H1 (cell line): ENCODE measurements at regions not wholly inside any gene's neighbourhood (a gene's known extent, or its start where the extent isn't known, plus 50 kb on each side); places are given as distances from the start of the nearest gene placed in this dataset.

Experiments
- CTCF ChIA-PET: fragments of 300-600 bp; sonication (Branson Sonifier 250); formaldehyde crosslinking; loops from one replicate; lab custom pipeline; 2021; ENCODE audit not compliant: partially characterized antibody; lab: Charles Lee
- POLR2A ChIA-PET: fragments of 300-600 bp; sonication (Branson Sonifier 250); formaldehyde crosslinking; loops from one replicate; lab custom pipeline; 2021; ENCODE audit warnings: inconsistent platforms; ENCODE audit not compliant: partially characterized antibody; lab: Charles Lee
- DNase-seq, 2 experiments: peaks; one replicate each; pipeline versions ENCODE4 v3.0.0 to v3.0.0-alpha.2; 2010 to 2022; ENCODE audit warnings: low spot score in 2 of 2, low read depth in 1 of 2, mixed read lengths in 1 of 2
- FAIRE-seq: peaks from 2 replicates; lab custom pipeline; 2011; peaks lifted over from hg19 to GRCh38; lab: Jason Lieb, UNC
- H2AFZ ChIP-seq: 2 replicates; pipeline ENCODE4 v1.8.1; 2012; ENCODE audit warnings: low read length, inconsistent platforms
- H2AK5ac ChIP-seq: 2 replicates; pipeline ENCODE4 v1.6.1; 2013; ENCODE audit warnings: low read depth, low read length
- H2BK120ac ChIP-seq: replicated peaks from 2 replicates; pipeline ENCODE3; 2013; ENCODE audit warnings: low read depth, low read length, inconsistent platforms
- H2BK12ac ChIP-seq: 2 replicates; pipeline ENCODE4 v1.6.1; 2013; ENCODE audit warnings: low read depth, low read length
- H2BK15ac ChIP-seq: 2 replicates; pipeline ENCODE4 v1.6.1; 2013; ENCODE audit warnings: low read length
- H2BK20ac ChIP-seq: 2 replicates; pipeline ENCODE4 v1.6.1; 2013; ENCODE audit warnings: low read length
- H2BK5ac ChIP-seq: 2 replicates; pipeline ENCODE4 v1.6.1; 2013; ENCODE audit warnings: low read depth, low read length
- H3K14ac ChIP-seq: 2 replicates; pipeline ENCODE4 v1.6.1; 2013; ENCODE audit warnings: inconsistent platforms; ENCODE audit not compliant: insufficient read length
- H3K18ac ChIP-seq: 2 replicates; pipeline ENCODE4 v1.6.1; 2013; ENCODE audit warnings: low read length; ENCODE audit errors: extremely low read depth
- H3K23ac ChIP-seq: 2 replicates; pipeline ENCODE4 v1.6.1; 2013; ENCODE audit warnings: inconsistent platforms; ENCODE audit not compliant: insufficient read length
- H3K23me2 ChIP-seq: 2 replicates; pipeline ENCODE4 v1.6.1; 2013; ENCODE audit warnings: low read depth, low read length
- H3K27ac ChIP-seq: 2 replicates; pipeline ENCODE4 v1.6.1; 2011; ENCODE audit warnings: low read depth, low read length, inconsistent platforms
- H3K27me3 ChIP-seq, 4 experiments: replicated peaks in 1 of 4; 1 replicate in 1 of 4; 2 replicates in 3 of 4; pipeline versions ENCODE4 v1.6.1 to v1.8.1; 2011 to 2013; ENCODE audit warnings: low read length in 3 of 4, mild to moderate bottlenecking in 3 of 4, inconsistent platforms in 2 of 4, mixed read lengths in 2 of 4, moderate library complexity in 1 of 4; ENCODE audit not compliant: control insufficient read depth in 3 of 4, insufficient read depth in 3 of 4; ENCODE audit errors: extremely low read depth in 1 of 4
- H3K36me3 ChIP-seq, 4 experiments: 2 replicates each; pipeline versions ENCODE4 v1.6.1 to v1.8.1; 2011 to 2013; ENCODE audit warnings: mild to moderate bottlenecking in 4 of 4, low read length in 3 of 4, moderate library complexity in 2 of 4, control low read depth in 1 of 4, inconsistent platforms in 1 of 4; ENCODE audit not compliant: insufficient read depth in 4 of 4, control insufficient read depth in 2 of 4
- H3K4ac ChIP-seq: replicated peaks from 2 replicates; pipeline ENCODE3; 2013; ENCODE audit warnings: low read length, low read depth, mixed read lengths, inconsistent platforms; ENCODE audit not compliant: insufficient read length
- H3K4me1 ChIP-seq, 4 experiments: replicated peaks in 1 of 4; 1 replicate in 1 of 4; 2 replicates in 3 of 4; pipeline versions ENCODE4 v1.6.1 to v1.8.1; 2011 to 2013; ENCODE audit warnings: low read length in 3 of 4, inconsistent platforms in 2 of 4, mixed read lengths in 1 of 4; ENCODE audit not compliant: insufficient read depth in 4 of 4, control insufficient read depth in 3 of 4
- H3K4me2 ChIP-seq, 2 experiments: 2 replicates each; pipeline versions ENCODE4 v1.6.1 to v1.8.1; 2011 to 2013; ENCODE audit warnings: low read depth in 2 of 2, low read length in 2 of 2, control low read depth in 1 of 2, inconsistent platforms in 1 of 2, mild to moderate bottlenecking in 1 of 2; ENCODE audit not compliant: insufficient read depth in 1 of 2
- H3K4me3 ChIP-seq, 4 experiments: fragments of 200-600, 300-600 bp in 1 of 4; sonication (generic), shearing (Covaris generic), sonication (Bioruptor Twin) in 1 of 4; 2 replicates each; pipeline versions ENCODE4 v1.5.1 to v1.8.1; 2011 to 2016; ENCODE audit warnings: low read length in 4 of 4, low read depth in 3 of 4, control low read depth in 2 of 4, inconsistent platforms in 2 of 4, mild to moderate bottlenecking in 2 of 4, mixed read lengths in 1 of 4, moderate library complexity in 1 of 4; ENCODE audit not compliant: insufficient read depth in 2 of 4; ENCODE audit errors: extremely low read depth in 1 of 4
- H3K56ac ChIP-seq: replicated peaks from 2 replicates; pipeline ENCODE3; 2013; ENCODE audit warnings: low read depth, mild to moderate bottlenecking, mixed read lengths, low read length, inconsistent platforms; ENCODE audit not compliant: insufficient read length
- H3K79me1 ChIP-seq: 2 replicates; pipeline ENCODE4 v1.6.1; 2013; ENCODE audit warnings: low read depth, low read length, control low read depth
- H3K79me2 ChIP-seq, 2 experiments: 2 replicates each; pipeline versions ENCODE4 v1.6.1 to v1.8.1; 2012 to 2013; ENCODE audit warnings: low read length in 2 of 2, mild to moderate bottlenecking in 2 of 2, inconsistent platforms in 1 of 2; ENCODE audit not compliant: insufficient read depth in 2 of 2, control insufficient read depth in 1 of 2
- H3K9ac ChIP-seq, 4 experiments: replicated peaks in 1 of 4; 1 replicate in 1 of 4; 2 replicates in 3 of 4; pipeline versions ENCODE4 v1.6.1 to v1.8.1; 2011 to 2013; ENCODE audit warnings: low read depth in 3 of 4, low read length in 3 of 4, control low read depth in 2 of 4, mild to moderate bottlenecking in 2 of 4, moderate library complexity in 2 of 4, inconsistent platforms in 1 of 4; ENCODE audit errors: extremely low read depth in 1 of 4
- H3K9me3 ChIP-seq, 2 experiments: 2 replicates each; pipeline versions ENCODE4 v1.6.1 to v1.8.1; 2012 to 2013; ENCODE audit warnings: mild to moderate bottlenecking in 2 of 2, moderate library complexity in 2 of 2, control low read depth in 1 of 2, inconsistent platforms in 1 of 2, low read depth in 1 of 2, low read length in 1 of 2, mixed read lengths in 1 of 2; ENCODE audit not compliant: insufficient read depth in 2 of 2
- H4K20me1 ChIP-seq, 2 experiments: replicated peaks in 1 of 2; 2 replicates each; pipeline versions ENCODE3 to v1.8.1; 2011 to 2013; ENCODE audit warnings: inconsistent platforms in 2 of 2, low read length in 2 of 2, mild to moderate bottlenecking in 1 of 2; ENCODE audit not compliant: insufficient read depth in 2 of 2, control insufficient read depth in 1 of 2
- H4K5ac ChIP-seq: 2 replicates; pipeline ENCODE4 v1.6.1; 2013; ENCODE audit warnings: low read length, low read depth, mixed read lengths, inconsistent platforms; ENCODE audit not compliant: insufficient read length
- H4K8ac ChIP-seq: 2 replicates; pipeline ENCODE4 v1.8.0; 2013; ENCODE audit warnings: mild to moderate bottlenecking, moderate library complexity, low read length, inconsistent platforms; ENCODE audit not compliant: insufficient read depth; ENCODE audit errors: extremely low read depth
- H4K91ac ChIP-seq: replicated peaks from 2 replicates; pipeline ENCODE3; 2013; ENCODE audit warnings: low read length, mixed read lengths, inconsistent platforms; ENCODE audit not compliant: insufficient read length
- HDAC6 ChIP-seq: IDR thresholded peaks from one replicate; pipeline ENCODE4 v1.7.1; 2012; ENCODE audit warnings: low read depth, mild to moderate bottlenecking, inconsistent platforms, low read length, moderate library complexity
- MAFK ChIP-seq: IDR thresholded peaks from 2 replicates; pipeline ENCODE4 v1.6.1; 2012; ENCODE audit warnings: low read depth, mild to moderate bottlenecking, improper control_type of control experiment, low read length
- MAX ChIP-seq: IDR thresholded peaks from 2 replicates; pipeline ENCODE4 v1.6.1; 2012; ENCODE audit warnings: inconsistent platforms
- SAP30 ChIP-seq: fragments of 300-600 bp; sonication (generic); IDR thresholded peaks from 2 replicates; pipeline ENCODE4 v1.7.1; 2012; ENCODE audit warnings: low read length, moderate library complexity, mild to moderate bottlenecking, inconsistent platforms; ENCODE audit not compliant: insufficient read depth, insufficient replicate concordance
- TAF1 ChIP-seq: IDR thresholded peaks from 2 replicates; pipeline ENCODE4 v1.6.1; 2011; ENCODE audit warnings: mild to moderate bottlenecking, low read depth, low read length
- TBP ChIP-seq: IDR thresholded peaks from 2 replicates; pipeline ENCODE4 v1.6.1; 2011; ENCODE audit warnings: low read depth, low read length, improper control_type of control experiment
- WGBS, 2 experiments: shearing (Covaris generic) in 1 of 2; methylation state at CpG; one replicate each; pipeline versions ENCODE4 v1.1.6 to v1.1.7; 2013 to 2015; ENCODE audit warnings: low lambda C conversion rate in 2 of 2, mixed read lengths in 2 of 2, inconsistent platforms in 1 of 2, low coverage in 1 of 2, missing lambda C conversion rate in 1 of 2; ENCODE audit not compliant: insufficient replicate concordance in 2 of 2, insufficient coverage in 1 of 2, insufficient read length in 1 of 2; ENCODE audit errors: extremely low coverage in 1 of 2, missing lambda C conversion rate in 1 of 2; 5-methylcytosine and 5-hydroxymethylcytosine counted together

GRCh38 chrX:87808576-87809243 is 291.1 kb downstream of the KLHL4 start:
- Histone ChIP-seq H3K79me2 (no peaks in the 10 kb centered on the region), H3K23ac (no peak overlapping the region), H4K91ac (no peak overlapping the region), H3K9me3 (peaks cover 0 to 5% of the 10 kb centered on the region in 2 experiments; a peak in 1 of 4 replicates), H3K36me3 (no peaks in the 10 kb centered on the region), H4K20me1 (no peaks in the 10 kb centered on the region), H2BK5ac (no peak overlapping the region), H3K4me1 (no peaks in the 10 kb centered on the region), H3K9ac (no peak overlapping the region), H2BK12ac (no peak overlapping the region), H3K4ac (no peak overlapping the region), H4K8ac (no peak overlapping the region), H3K14ac (no peak overlapping the region), H3K56ac (no peak overlapping the region), H3K27ac (no peak overlapping the region), H3K4me2 (no peak overlapping the region), H2AFZ (no peak overlapping the region), H3K27me3 (no peaks in the 10 kb centered on the region), H3K4me3 (no peak overlapping the region), H3K79me1 (no peaks in the 10 kb centered on the region), H2AK5ac (no peak overlapping the region), H4K5ac (no peak overlapping the region), H2BK120ac (no peak overlapping the region), H3K23me2 (no peaks in the 10 kb centered on the region), H2BK15ac (no peak overlapping the region), H2BK20ac (no peak overlapping the region), H3K18ac (no peak overlapping the region)
- CTCF ChIA-PET = interaction anchor here (0.7 kb wide), 1 partner anchor 1288 kb away, joined by 3 read pairs; no protein-coding TSS in a partner anchor
- POLR2A ChIA-PET = no interaction called here
- DNase-seq (no peak), FAIRE-seq (no peak)
- WGBS, 2 experiments = 0% methylated on average over 1 of the region's 35 CpGs; no CpG with 5 or more reads in 1 of the 2 experiments
- TF ChIP-seq TAF1 (no peak), MAFK (no peak), MAX (no peak), SAP30 (no peak), HDAC6 (no peak), TBP (no peak)
